ENCODE measurements at regions not wholly inside any gene's neighbourhood (a gene's known extent, or its start where the extent isn't known, plus 50 kb on each side); places are given as distances from the start of the nearest gene placed in this dataset.
"Not testable (repeated sequence)": the region's sequence is repeated elsewhere in the genome, so short reads cannot be mapped to it uniquely, and the experiment has no call there.

DNA sequence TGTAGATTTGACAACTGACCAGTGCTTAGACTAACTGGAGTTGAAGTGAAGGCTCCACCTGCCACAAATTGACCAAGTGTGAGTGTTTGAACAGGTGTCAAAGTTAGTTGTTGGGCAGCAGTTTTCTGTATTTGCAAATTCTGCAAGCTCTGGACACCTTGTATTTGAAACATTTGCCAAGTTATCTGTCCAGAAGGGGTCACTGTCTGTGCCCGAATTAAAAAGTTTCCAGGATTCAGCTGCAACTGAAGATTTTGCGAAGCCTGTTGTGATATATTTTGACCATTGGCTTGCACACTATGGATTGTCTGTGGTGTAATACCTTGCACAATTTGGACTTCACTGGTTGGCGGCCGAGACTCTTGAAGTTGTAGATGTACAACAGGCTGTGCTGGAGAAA is 1690.7 kb downstream of the SLITRK5 start:
- DNase-seq (ENCODE audit: low spot score): no peak

DNA sequence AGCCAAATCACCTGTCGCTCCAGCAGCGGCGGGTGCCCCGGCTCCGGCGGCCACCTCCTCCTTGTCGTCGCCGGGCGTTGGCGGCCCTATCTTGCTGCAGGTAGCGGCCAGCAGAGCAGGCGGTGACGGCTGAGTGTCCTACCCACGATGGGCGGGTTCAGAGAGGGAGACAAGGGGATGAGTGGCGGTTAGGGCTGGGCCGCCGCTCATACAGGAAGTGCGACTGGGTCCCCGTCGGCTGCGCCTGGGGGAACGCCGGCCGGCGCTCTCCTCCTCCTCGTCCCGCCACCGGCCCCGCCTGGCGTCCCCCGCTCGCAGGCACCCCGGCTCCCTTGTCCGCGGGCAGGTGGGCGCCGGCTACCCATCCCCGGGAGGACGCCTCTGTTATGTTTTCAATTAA is 1692.0 kb downstream of the SLITRK5 start:
- no peak for DNase-seq (ENCODE audit: low spot score)

DNA sequence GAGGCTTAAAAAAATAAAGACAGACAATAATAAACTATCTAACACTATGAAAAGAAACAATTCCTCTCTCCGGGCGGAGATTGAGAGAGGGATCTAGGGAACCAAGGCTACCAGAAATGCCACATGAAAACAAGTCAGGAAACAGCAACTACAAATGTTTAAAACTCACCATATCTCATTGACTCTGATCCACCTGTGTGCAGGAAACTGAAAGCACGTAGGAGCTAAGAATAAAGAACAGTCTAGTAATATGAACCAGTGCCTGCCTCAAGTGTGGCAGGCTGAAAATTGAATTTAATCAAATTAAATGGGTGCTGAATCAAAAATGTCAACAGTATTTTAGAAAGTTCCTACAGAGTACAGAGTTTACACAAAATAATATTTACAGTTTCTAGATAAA is 1701.0 kb downstream of the SLITRK5 start:
- no peak for DNase-seq (ENCODE audit: low spot score)

DNA sequence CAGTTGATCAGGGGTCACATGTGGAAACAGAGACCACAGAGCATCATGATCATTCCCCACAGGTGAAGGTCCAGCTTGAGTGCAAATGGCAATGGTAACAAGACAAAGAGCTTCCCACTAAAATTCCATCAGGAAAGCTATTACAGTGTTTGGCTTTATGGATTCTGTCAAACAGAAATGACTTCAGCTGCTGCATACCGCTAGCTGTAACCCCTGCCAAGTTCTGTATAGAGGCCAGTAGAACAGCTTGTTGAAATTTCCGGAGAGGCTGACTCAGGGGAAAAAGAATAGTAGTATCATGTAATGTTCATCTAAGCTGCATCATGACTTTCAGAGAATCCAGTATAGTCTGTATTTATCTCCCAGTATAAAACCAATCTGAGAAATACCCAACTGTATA is 1704.7 kb downstream of the SLITRK5 start:
- DNase-seq (ENCODE audit: low spot score): no peak

DNA sequence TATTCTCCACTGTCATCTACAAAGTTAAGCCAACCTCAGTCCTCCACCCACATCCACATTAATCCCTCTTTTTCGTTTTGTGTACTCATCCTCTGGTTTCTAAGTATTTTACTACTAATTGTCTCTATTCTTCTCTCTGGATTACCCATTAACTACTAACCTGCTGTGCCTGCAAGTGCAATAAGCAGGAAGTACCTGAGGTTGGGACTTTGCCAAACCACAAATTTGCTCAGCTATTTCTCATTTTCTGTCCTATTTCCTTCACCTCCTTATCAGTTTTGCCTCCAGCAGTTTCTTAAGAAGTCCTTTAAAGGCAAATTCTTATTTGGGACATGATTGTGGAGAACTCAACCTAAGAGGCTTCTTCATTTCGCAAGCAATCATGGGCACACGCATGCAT is 1708.9 kb downstream of the SLITRK5 start:
- DNase-seq (ENCODE audit: low spot score): no peak

DNA sequence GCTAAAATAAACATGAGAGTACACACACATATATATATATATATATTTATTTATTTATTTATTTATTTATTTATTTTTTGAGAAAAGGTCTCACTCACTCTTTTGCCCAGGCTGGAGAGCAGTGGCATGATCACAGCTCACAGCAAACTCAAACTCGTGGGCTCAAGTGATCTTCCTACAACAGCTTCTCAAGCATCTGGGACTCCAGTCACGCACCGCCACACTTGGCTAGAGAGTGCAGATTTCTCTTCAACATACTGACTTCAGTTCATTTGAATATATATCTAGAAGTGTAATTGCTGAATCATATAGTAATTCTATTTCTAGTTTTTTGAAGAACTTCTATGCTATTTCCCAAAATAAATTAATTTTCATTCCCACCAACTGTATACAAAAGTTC is 1711.8 kb downstream of the SLITRK5 start:
- DNase-seq (ENCODE audit: low spot score): no peak

DNA sequence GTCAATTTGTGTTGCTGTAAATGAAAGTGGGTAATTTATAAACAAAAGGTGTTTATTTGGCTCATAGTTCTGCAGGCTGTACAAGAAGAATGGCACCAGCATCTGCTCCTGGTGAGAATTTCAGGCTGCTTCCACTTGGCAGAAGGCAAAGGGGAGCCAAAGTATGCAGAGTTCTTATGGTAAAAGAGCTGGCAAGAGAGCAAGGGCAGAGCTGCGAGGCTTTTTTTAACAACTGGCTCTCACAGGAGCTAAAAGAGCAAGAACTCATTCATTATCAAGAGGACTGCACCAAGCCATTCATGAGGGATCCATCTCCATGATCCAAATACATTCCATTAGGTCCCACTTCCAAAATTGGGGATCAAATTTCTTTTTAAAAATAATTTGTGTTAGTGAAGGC is 1712.7 kb downstream of the SLITRK5 start:
- no peak for DNase-seq (ENCODE audit: low spot score)

DNA sequence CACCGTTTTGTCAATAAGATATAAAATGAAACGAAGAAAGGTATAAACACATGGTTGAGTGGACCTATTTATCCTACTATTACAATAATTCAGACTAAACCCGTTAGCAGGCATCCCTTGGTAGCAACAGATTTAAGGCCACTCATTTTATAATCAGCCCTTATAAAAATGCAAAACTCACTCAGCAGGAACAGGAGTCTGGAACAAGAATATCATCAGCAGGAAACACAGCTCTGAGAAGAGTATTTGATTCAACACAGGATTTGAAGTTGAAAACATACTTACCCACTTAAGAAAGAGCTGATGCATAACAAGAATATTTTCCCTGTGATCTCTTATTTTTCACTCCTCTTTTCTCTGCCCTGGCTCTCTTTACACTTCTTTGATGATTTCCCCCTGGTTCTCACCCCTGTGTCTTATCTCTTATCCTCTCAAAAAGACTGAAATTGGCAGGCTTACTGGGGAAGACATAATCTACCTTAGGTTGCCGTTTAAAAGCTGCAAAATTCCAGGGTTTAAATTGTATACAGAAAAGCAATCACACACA is 1722.7 kb downstream of the SLITRK5 start:
- DNase-seq (ENCODE audit: low spot score): no peak

DNA sequence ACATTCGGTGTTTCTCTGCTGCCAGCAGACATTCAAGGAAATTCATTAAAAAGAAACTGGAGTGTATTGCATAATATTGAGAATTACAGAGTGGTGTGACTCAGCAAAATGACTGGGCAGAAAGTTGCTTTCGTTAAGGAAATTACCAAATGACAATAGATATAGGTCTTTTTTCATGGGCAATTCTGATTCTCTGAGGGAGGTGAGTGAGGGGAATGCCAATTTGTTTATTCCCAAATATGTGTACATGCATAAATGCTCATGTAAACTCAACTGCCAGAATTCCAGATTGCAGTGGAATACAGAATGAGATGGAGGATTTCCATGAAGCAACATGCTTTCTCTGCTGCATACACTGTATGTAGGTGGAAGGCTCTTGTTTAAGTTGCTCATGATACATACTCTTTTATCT is 1730.1 kb downstream of the SLITRK5 start:
- DNase-seq (ENCODE audit: low spot score): no peak

DNA sequence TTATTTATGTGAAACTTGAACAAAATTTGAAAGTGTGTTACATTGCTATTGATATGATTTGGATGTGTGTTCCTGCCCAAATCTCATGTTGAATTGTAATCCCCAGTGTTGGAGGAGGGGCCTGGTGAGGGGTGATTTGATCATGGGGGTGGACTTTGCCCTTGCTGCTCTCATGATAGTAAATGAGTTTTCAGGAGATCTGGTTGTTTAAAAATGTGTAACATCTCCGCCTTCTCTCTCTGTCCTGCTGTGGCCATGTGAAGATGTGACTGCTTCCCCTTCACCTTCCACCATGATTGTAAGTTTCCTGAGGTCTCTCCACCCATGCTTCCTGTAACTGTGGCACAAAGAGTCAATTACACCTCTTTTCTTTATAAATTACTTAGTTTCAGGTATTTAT is 1731.0 kb downstream of the SLITRK5 start:
- no peak for DNase-seq (ENCODE audit: low spot score)

DNA sequence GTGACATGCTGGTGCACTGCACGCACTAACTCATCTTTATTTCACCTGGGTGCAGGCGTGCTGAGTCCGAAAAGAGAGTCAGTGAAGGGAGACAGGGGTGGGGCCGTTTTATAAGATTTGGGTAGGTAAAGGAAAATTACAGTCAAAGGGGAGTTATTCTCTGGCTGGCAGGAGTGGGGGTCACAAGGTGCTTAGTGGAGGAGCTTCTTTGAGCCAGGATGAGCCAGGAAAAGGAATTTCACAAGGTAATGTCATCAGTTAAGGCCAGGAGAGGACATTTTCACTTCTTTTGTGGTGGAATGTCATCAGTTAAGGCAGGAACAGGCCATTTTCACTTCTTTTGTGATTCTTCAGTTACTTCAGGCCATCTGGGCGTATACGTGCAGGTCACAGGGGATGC is 1734.9 kb downstream of the SLITRK5 start:
- not testable (repeated sequence) for DNase-seq (ENCODE audit: low spot score)

DNA sequence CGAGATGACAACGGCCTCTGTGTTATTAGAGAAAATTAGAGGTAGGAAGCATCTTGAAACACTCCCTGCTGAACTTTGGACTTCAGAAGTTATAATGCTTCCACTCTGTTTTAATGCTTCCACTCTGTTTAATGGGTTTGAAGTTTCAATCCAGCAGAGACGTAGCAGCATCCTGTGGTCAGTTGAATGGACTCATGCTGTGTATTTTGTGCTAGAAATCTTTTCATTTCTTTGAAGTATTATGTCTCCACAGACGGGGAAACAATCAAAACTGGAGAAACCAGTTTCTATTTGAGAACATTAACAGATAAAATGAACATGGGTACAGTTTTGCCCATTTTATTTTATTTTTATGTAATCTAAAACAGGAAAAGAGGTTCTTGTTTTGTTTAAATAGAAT is 1736.2 kb downstream of the SLITRK5 start:
- no peak for DNase-seq (ENCODE audit: low spot score)

DNA sequence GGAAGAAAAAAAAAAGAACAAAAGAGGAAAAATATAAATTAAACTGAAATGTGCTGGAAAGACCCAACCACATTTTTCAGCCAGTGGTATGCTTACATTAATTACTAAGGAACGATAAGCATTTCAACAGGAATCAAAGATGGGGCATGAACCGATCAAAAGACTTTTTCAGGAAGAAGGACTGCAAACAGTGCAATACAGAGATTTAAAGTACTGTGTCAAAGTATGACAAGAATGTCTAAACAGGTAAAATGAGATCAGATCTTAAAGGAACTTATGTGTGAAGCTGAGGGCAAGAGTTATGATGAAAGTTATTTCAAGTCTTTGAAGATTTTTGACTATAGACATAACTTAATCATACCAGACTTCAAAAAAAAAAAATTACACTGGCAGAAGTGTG is 1761.8 kb downstream of the SLITRK5 start:
- no peak for DNase-seq (ENCODE audit: low spot score)

DNA sequence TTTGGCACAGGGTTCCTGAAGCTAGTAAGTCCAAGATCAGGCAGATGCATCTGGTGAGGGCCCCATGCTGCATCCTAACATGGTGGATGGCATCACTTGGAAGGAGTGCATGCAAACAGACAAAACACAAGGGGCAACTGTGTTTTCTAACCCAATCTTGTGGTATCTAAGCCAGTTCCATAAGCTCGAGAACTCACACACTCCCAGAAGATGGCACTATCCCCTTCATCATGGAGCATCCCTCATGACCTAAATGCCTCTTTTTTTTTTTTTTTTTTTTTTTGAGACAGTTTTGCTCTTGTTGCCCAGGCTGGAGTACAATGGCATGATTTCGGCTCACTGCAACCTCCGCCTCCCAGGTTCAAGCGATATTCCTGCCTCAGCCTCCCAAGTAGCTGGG is 1763.5 kb downstream of the SLITRK5 start:
- DNase-seq (ENCODE audit: low spot score): not testable (repeated sequence)

DNA sequence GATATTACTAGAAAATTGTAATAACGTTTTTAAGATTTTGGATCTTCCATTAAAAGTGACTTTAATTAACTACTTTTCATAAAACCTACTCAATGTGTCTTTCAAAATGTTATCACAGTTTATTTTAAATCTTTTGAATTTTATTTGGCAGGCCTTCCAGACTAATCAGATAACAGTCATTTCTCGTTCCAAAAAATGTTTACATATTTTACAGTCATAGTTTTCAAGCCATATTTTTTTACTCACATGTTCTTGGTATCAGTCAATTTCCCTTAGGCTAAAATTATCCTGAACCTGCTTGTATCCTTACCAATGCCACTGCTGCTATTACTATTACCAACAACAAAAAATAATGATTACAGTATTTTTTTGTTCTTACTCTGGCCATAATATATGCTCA is 1783.5 kb downstream of the SLITRK5 start:
- no peak for DNase-seq (ENCODE audit: low spot score)

DNA sequence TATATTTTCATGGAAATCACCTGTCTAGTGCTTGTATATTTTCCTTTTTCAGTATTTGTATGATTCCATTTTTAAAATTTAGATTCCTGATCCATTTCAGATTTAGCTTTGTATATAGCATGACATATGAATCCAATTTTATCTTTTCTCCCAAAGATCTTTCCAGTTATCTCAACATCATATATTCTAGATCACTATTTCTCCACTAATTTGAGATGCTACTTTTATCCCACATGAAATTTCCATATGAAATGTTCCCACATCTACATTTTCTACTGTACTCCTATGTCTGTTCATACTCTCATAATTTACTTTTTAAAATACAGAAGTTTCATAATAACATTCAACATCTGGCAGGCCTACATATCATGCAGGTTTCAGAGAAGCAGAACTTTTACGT is 1784.1 kb downstream of the SLITRK5 start:
- no peak for DNase-seq (ENCODE audit: low spot score)

DNA sequence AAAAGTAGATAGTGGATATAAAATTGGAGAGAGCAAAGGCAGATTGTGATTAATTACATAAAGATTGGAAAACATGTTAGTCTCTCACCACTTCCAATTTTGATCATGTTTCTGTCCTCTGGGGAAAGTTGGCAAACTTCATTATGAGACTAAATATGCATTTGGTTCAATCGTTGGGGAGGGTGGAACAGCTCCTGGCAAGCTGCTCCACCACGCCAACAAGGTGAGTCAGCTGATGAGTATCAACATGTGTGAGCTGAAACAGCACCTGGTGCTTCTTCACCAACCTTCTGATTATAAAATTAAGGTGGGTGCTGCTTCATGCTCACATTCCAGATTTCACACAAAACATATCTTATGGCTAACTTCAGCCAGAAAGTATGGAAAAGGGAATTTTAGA is 1784.6 kb downstream of the SLITRK5 start:
- no peak for DNase-seq (ENCODE audit: low spot score)

DNA sequence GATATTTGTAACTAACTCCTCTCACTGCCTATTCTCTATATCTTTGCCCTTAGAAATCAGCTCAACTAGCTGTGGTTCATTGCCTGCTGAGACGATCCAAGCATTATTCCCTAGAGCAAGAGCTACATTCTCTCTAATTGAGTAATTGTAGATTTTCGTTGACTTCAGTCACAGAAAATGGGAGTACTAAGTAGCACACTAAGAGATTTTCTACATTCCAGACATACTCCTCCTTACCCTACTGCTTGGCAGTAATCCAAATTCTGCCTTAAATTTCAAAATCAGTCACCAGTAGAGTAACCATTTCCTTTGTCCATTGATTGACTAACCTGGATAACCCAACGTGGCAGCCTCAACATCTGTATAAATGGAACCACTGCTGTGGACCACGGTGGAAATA is 1786.8 kb downstream of the SLITRK5 start:
- DNase-seq (ENCODE audit: low spot score): no peak

DNA sequence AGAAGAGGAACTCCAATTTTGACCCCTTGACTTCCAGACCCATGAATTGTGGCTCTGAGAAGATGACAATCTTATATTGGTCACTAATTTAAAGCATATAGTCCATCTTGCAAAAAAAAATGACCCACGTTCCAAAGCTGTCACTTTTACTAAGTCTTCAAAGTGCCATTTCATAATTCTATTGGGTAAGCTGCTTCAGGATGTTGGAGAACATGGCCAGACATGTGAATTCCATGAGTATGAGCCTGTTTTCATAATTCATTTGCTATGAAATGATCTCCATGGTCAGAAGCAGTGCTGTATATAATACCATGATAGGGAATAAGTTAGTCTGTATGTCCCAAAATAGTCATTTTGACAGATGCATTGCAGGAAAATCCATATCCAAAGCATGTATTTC is 1787.3 kb downstream of the SLITRK5 start:
- DNase-seq (ENCODE audit: low spot score): no peak

DNA sequence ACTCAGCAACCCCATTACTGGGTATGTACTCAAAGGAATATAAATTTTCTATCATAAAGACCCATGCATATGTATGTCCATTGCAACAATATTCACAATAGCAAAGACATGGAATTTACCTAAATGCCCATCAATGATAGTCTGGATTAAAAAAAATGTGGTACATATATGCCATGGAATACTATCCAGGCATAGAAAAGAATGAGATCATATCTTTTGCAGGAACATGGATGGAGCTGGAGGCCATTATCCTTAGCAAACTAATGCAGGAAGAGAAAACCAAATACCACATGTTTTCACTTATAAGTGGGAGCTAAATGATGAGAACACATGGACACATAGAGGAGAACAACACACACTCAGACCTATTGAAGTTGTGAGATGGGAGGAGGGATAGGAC is 1789.7 kb downstream of the SLITRK5 start:
- DNase-seq (ENCODE audit: low spot score): not testable (repeated sequence)

DNA sequence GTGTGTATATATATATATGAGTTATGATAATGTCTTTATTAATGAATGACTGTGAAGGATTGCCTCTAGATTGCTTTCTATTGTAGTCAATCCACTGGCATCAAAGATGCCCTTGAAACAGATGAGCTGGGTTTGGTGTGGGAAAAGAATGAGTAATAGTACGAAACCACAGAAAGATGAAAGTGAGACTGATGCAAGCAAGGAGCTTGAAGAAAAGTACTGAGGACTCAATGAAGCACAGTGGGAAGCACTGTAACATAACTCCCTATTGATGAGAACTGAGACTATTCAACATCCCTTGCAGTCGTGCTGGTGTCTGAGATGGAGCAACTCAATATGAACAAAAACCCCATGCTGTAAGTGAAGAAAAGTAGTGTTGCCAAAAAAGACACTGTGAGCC is 1794.2 kb downstream of the SLITRK5 start:
- no peak for DNase-seq (ENCODE audit: low spot score)

DNA sequence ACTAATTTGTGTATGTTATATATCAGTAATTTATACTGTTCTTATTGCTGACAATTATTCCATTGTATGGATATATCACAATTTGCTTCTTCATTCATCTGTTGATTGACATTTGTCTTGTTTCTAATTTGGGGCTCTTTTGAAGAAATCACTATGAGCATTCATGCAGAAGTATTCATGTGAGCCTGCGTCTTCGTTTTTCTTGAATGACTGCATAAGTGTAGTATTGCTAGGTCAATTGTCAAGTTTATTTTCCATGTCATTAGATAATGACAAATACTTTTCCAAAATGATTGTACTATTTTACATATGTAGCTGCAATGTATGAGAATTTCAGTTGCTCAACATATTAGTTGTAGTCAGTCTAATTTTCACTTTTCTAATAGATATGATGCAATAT is 1796.9 kb downstream of the SLITRK5 start:
- DNase-seq (ENCODE audit: low spot score): no peak

DNA sequence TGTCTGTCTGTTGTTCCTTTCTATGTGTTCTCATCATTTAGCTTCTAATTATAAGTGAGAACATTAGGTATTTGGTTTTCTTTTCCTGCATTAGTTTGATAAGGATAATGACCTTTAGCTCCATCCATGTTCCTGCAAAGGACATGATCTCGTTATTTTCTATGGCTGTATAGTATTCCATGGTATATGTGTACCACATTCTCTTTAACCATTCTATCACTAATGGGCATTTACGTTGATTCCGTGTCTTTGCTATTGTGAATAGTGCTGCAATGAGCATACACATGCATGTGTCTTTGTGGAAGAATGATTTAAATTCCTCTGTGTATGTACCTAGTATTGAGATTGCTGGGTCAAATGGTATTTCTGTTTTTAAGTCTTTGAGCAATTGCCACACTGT is 1799.7 kb downstream of the SLITRK5 start:
- no peak for DNase-seq (ENCODE audit: low spot score)

DNA sequence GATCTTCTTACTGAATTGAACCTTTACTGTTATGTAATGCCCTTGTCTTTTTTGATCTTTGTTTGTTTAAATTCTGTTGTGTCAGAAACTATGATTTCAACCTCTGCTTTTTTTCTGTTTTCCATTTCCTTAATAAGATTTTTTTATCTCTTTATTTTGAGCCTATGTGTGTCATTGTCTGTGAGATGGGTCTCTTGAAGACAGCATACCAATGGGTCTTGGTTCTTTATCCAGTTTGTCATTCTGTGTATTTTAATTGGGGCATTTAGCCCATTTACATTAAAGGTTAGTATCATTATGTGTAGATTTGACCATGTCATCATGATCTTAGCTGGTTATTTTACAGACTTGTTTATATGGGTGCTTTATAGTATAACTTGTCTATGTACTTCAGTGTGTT is 1803.3 kb downstream of the SLITRK5 start:
- no peak for DNase-seq (ENCODE audit: low spot score)

DNA sequence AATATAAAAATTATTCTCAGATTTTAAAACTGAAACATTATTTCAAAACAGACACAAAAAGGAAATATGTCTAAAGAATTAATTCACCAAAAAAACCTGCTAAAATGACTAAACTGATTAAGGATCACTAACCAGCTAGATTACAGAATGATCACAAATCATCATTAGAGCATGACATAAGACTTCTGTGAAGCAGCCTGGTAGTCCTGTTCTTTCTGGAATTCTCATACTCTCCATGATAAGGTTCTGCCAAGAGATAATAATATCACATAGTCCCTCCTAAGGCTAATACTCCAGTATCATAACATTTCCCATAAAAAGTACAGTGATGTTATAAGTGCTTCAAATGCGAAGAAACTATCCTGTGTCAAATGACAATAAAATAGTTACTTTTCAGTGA is 1814.9 kb downstream of the SLITRK5 start:
- no peak for DNase-seq (ENCODE audit: low spot score)

Measured in ecto neural progenitor cell (in vitro differentiated cells).